Activated CD4-positive, alpha-beta T cell treated with anti-CD3 and anti-CD28 coated beads, Interleukin-2, amount 10 ng/mL, durations not matched to agents 24 days and 14 days (primary cell): ENCODE measurements at regions not wholly inside any gene's neighbourhood (a gene's known extent, or its start where the extent isn't known, plus 50 kb on each side); places are given as distances from the start of the nearest gene placed in this dataset.

Experiments
- DNase-seq: peaks from one replicate; pipeline ENCODE4 v3.0.0; 2022
- H3K27ac Mint-ChIP-seq: one replicate; pipeline ENCODE4 v1.8.0; 2022; ENCODE audit warnings: mild to moderate bottlenecking, mixed read lengths
- H3K27me3 Mint-ChIP-seq: one replicate; pipeline ENCODE4 v1.8.0; 2022; ENCODE audit warnings: mixed read lengths
- H3K36me3 Mint-ChIP-seq: one replicate; pipeline ENCODE4 v1.8.0; 2022; ENCODE audit warnings: low read depth, mild to moderate bottlenecking, mixed read lengths
- H3K4me1 Mint-ChIP-seq: one replicate; pipeline ENCODE4 v1.8.0; 2021; ENCODE audit warnings: mixed read lengths
- H3K4me3 Mint-ChIP-seq: one replicate; pipeline ENCODE4 v1.8.0; 2022; ENCODE audit warnings: mild to moderate bottlenecking, moderate library complexity, mixed read lengths
- H3K9me3 Mint-ChIP-seq: one replicate; pipeline ENCODE4 v1.8.0; 2021; ENCODE audit warnings: mixed read lengths
- intact Hi-C: fragments of 100-400 bp; cut with micrococcal nuclease; formaldehyde crosslinking; loops from one replicate; pipeline ENCODE4 v1.15.1; 2023

- no peaks in the 10 kb centered on the region for H3K9me3 Mint-ChIP-seq
- no peak overlapping the region for H3K27ac Mint-ChIP-seq
- no peaks in the 10 kb centered on the region for H3K36me3 Mint-ChIP-seq
- H3K27me3 Mint-ChIP-seq = no peaks in the 10 kb centered on the region
- no peak for DNase-seq
- intact Hi-C loops = no loop called here
- H3K4me3 Mint-ChIP-seq = no peak overlapping the region
- no peaks in the 10 kb centered on the region for H3K4me1 Mint-ChIP-seq
Measured at GRCh38 chr4:65839164-65839931, 169.1 kb upstream of the EPHA5 start.

GRCh38 chr4:65834707-65835106 is 164.4 kb upstream of the EPHA5 start:
- DNase-seq = no peak
- Mint-ChIP-seq H3K4me1 (no peaks in the 10 kb centered on the region), H3K9me3 (no peaks in the 10 kb centered on the region), H3K27me3 (no peaks in the 10 kb centered on the region), H3K36me3 (no peaks in the 10 kb centered on the region), H3K4me3 (no peak overlapping the region), H3K27ac (no peak overlapping the region)
- intact Hi-C loops = no loop called here

GRCh38 chr4:65831828-65832227 is 161.5 kb upstream of the EPHA5 start:
- Mint-ChIP-seq H3K27ac (no peak overlapping the region), H3K36me3 (no peaks in the 10 kb centered on the region), H3K4me3 (no peak overlapping the region), H3K27me3 (no peaks in the 10 kb centered on the region), H3K4me1 (no peaks in the 10 kb centered on the region), H3K9me3 (no peaks in the 10 kb centered on the region)
- DNase-seq = no peak
- intact Hi-C loops = no loop called here

GRCh38 chr4:65825116-65825753 is 154.9 kb upstream of the EPHA5 start:
- intact Hi-C loops = no loop called here
- Mint-ChIP-seq H3K36me3 (no peaks in the 10 kb centered on the region), H3K9me3 (no peaks in the 10 kb centered on the region), H3K27ac (no peak overlapping the region), H3K4me3 (no peak overlapping the region), H3K4me1 (no peaks in the 10 kb centered on the region), H3K27me3 (no peaks in the 10 kb centered on the region)
- DNase-seq = no peak

GRCh38 chr4:65819192-65819591 is 148.9 kb upstream of the EPHA5 start:
- H3K4me3 Mint-ChIP-seq = no peak overlapping the region
- H3K4me1 Mint-ChIP-seq = no peaks in the 10 kb centered on the region
- no peaks in the 10 kb centered on the region for H3K9me3 Mint-ChIP-seq
- H3K36me3 Mint-ChIP-seq = no peaks in the 10 kb centered on the region
- no peak for DNase-seq
- H3K27me3 Mint-ChIP-seq = no peaks in the 10 kb centered on the region
- intact Hi-C loops = no loop called here
- no peak overlapping the region for H3K27ac Mint-ChIP-seq

GRCh38 chr4:65805936-65806335 is 135.6 kb upstream of the EPHA5 start:
- no peaks in the 10 kb centered on the region for H3K4me1 Mint-ChIP-seq
- no peak overlapping the region for H3K27ac Mint-ChIP-seq
- H3K4me3 Mint-ChIP-seq = no peak overlapping the region
- peaks cover 3% of the 10 kb centered on the region for H3K9me3 Mint-ChIP-seq
- H3K27me3 Mint-ChIP-seq = no peaks in the 10 kb centered on the region
- H3K36me3 Mint-ChIP-seq = no peaks in the 10 kb centered on the region
- no peak for DNase-seq
- intact Hi-C loops = no loop called here

GRCh38 chr4:65799513-65799912 is 129.2 kb upstream of the EPHA5 start:
- no peaks in the 10 kb centered on the region for H3K27me3 Mint-ChIP-seq
- no peaks in the 10 kb centered on the region for H3K36me3 Mint-ChIP-seq
- H3K9me3 Mint-ChIP-seq = no peaks in the 10 kb centered on the region
- no peak for DNase-seq
- intact Hi-C loops = no loop called here
- H3K27ac Mint-ChIP-seq = no peak overlapping the region
- no peaks in the 10 kb centered on the region for H3K4me1 Mint-ChIP-seq
- H3K4me3 Mint-ChIP-seq = no peak overlapping the region

- H3K36me3 Mint-ChIP-seq = no peaks in the 10 kb centered on the region
- intact Hi-C loops = no loop called here
- H3K4me3 Mint-ChIP-seq = no peak overlapping the region
- H3K27me3 Mint-ChIP-seq = no peaks in the 10 kb centered on the region
- no peak for DNase-seq
- no peaks in the 10 kb centered on the region for H3K9me3 Mint-ChIP-seq
- no peaks in the 10 kb centered on the region for H3K4me1 Mint-ChIP-seq
- no peak overlapping the region for H3K27ac Mint-ChIP-seq
Measured at GRCh38 chr4:65798498-65799127, 128.3 kb upstream of the EPHA5 start.

GRCh38 chr4:65791812-65792308 is 121.6 kb upstream of the EPHA5 start:
- H3K36me3 Mint-ChIP-seq = no peaks in the 10 kb centered on the region
- H3K4me3 Mint-ChIP-seq = no peak overlapping the region
- intact Hi-C loops = no loop called here
- no peaks in the 10 kb centered on the region for H3K27me3 Mint-ChIP-seq
- H3K27ac Mint-ChIP-seq = no peak overlapping the region
- no peak for DNase-seq
- H3K9me3 Mint-ChIP-seq = no peaks in the 10 kb centered on the region
- no peaks in the 10 kb centered on the region for H3K4me1 Mint-ChIP-seq

GRCh38 chr4:65791111-65791811 is 121.0 kb upstream of the EPHA5 start:
- intact Hi-C loops = no loop called here
- H3K4me1 Mint-ChIP-seq = no peaks in the 10 kb centered on the region
- no peak overlapping the region for H3K27ac Mint-ChIP-seq
- DNase-seq = no peak
- no peak overlapping the region for H3K4me3 Mint-ChIP-seq
- H3K27me3 Mint-ChIP-seq = no peaks in the 10 kb centered on the region
- no peaks in the 10 kb centered on the region for H3K9me3 Mint-ChIP-seq
- H3K36me3 Mint-ChIP-seq = no peaks in the 10 kb centered on the region

- Mint-ChIP-seq H3K27ac (no peak overlapping the region), H3K36me3 (no peaks in the 10 kb centered on the region), H3K9me3 (no peaks in the 10 kb centered on the region), H3K4me3 (no peak overlapping the region), H3K27me3 (no peaks in the 10 kb centered on the region), H3K4me1 (no peaks in the 10 kb centered on the region)
- intact Hi-C loops = no loop called here
- no peak for DNase-seq
Measured at GRCh38 chr4:65789805-65790204, 119.5 kb upstream of the EPHA5 start.

- no peaks in the 10 kb centered on the region for H3K4me1 Mint-ChIP-seq
- no peak overlapping the region for H3K27ac Mint-ChIP-seq
- no peaks in the 10 kb centered on the region for H3K9me3 Mint-ChIP-seq
- no peak overlapping the region for H3K4me3 Mint-ChIP-seq
- H3K36me3 Mint-ChIP-seq = no peaks in the 10 kb centered on the region
- intact Hi-C loops = no loop called here
- no peaks in the 10 kb centered on the region for H3K27me3 Mint-ChIP-seq
- no peak for DNase-seq
Measured at GRCh38 chr4:65789341-65789740, 119.1 kb upstream of the EPHA5 start.

GRCh38 chr4:65777270-65777669 is 107.0 kb upstream of the EPHA5 start:
- Mint-ChIP-seq H3K4me1 (no peaks in the 10 kb centered on the region), H3K36me3 (no peaks in the 10 kb centered on the region), H3K27me3 (no peaks in the 10 kb centered on the region), H3K27ac (no peak overlapping the region), H3K4me3 (no peak overlapping the region), H3K9me3 (peaks cover 7% of the 10 kb centered on the region)
- DNase-seq = no peak
- intact Hi-C loops = no loop called here

- H3K27ac Mint-ChIP-seq = no peak overlapping the region
- H3K27me3 Mint-ChIP-seq = no peaks in the 10 kb centered on the region
- DNase-seq = no peak
- peaks cover 7% of the 10 kb centered on the region for H3K9me3 Mint-ChIP-seq
- no peak overlapping the region for H3K4me3 Mint-ChIP-seq
- H3K36me3 Mint-ChIP-seq = no peaks in the 10 kb centered on the region
- H3K4me1 Mint-ChIP-seq = no peaks in the 10 kb centered on the region
- intact Hi-C loops = no loop called here
Measured at GRCh38 chr4:65773636-65774035, 103.3 kb upstream of the EPHA5 start.
